Cardiac fibroblast (primary cell): ENCODE measurements at regions not wholly inside any gene's neighbourhood (a gene's known extent, or its start where the extent isn't known, plus 50 kb on each side); places are given as distances from the start of the nearest gene placed in this dataset.

Source experiments
- DNase-seq, 2 donors: peaks; one replicate each; pipeline versions ENCODE4 v3.0.0 to v3.0.0-alpha.2; 2010; ENCODE audit warnings: low read depth in 2 of 2
- H3K4me3 ChIP-seq, 2 donors: replicated peaks in 1 of 2; 1 replicate in 1 of 2; 2 replicates in 1 of 2; pipeline ENCODE4 v1.5.1; 2011; ENCODE audit warnings: low read depth in 2 of 2, low read length in 2 of 2, mild to moderate bottlenecking in 2 of 2, moderate library complexity in 1 of 2
- TF ChIP-seq, protein P1 (sequence below): IDR thresholded peaks from one replicate; pipeline ENCODE4 v1.5.1; 2011; ENCODE audit warnings: low read depth, mild to moderate bottlenecking, low read length, inconsistent platforms

DNA sequence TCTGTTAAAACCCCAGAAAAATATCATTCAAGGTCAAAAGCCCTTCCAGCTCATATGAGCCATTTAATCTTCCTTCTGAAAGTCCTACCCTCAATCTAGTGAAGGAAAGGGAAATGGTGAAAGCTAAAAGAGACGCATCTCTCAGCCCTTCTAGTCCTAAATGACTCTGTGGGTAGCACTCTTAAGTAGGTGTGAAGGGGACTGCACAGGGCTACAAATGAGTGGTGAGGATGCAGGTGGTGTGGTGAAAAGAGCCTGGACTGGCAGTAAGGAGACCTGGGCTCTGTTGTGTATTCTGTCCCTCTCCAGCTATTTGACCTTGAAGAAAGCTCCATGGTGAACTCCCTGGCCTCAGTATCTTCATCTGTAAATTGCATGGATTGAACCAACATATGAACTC is 671.8 kb upstream of the DIPK2B start:
- no peak overlapping the region for H3K4me3 ChIP-seq
- TF ChIP-seq, protein P1, sequence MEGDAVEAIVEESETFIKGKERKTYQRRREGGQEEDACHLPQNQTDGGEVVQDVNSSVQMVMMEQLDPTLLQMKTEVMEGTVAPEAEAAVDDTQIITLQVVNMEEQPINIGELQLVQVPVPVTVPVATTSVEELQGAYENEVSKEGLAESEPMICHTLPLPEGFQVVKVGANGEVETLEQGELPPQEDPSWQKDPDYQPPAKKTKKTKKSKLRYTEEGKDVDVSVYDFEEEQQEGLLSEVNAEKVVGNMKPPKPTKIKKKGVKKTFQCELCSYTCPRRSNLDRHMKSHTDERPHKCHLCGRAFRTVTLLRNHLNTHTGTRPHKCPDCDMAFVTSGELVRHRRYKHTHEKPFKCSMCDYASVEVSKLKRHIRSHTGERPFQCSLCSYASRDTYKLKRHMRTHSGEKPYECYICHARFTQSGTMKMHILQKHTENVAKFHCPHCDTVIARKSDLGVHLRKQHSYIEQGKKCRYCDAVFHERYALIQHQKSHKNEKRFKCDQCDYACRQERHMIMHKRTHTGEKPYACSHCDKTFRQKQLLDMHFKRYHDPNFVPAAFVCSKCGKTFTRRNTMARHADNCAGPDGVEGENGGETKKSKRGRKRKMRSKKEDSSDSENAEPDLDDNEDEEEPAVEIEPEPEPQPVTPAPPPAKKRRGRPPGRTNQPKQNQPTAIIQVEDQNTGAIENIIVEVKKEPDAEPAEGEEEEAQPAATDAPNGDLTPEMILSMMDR: no peak
- no peak for DNase-seq

DNA sequence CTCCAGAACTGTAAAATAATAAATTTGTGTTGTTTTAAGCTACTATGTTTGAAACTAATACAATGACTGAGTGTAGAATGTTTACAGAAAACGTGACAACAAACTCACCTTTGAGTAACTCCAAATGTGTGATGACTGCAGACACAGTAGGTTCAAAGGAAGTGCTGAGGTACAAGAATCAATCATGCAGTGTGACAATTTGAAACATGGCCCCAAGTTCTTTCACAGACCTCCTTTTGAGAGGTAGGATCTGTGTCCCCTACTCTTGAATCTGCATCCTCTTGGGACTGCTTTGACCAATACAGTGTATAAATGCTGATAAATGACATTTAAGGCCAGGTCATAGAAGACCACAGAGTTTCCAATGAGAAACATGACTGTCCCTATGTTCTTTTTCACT is 667.7 kb upstream of the DIPK2B start:
- TF ChIP-seq, protein P1: no peak
- DNase-seq: no peak
- H3K4me3 ChIP-seq: no peak overlapping the region

DNA sequence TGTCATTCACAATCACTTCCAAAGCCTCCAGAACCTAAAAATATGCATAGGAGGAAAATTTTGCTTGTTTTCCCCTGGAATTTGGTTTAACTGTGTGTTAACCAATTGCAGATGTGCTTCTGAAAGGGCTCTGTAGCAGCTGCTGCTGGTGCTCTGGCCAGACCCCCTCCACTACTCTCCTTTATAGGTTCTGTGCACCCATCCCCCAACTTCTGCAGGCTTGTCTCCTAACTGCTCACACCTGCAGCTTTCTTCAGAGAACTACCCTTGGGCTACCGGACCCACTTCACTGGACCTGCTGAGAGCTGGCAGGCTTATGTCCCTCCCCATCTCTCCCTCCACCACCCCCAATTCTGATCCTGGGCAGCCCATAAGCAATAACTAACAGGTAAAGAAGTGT is 662.1 kb upstream of the DIPK2B start:
- TF ChIP-seq, protein P1: no peak
- no peak for DNase-seq

DNA sequence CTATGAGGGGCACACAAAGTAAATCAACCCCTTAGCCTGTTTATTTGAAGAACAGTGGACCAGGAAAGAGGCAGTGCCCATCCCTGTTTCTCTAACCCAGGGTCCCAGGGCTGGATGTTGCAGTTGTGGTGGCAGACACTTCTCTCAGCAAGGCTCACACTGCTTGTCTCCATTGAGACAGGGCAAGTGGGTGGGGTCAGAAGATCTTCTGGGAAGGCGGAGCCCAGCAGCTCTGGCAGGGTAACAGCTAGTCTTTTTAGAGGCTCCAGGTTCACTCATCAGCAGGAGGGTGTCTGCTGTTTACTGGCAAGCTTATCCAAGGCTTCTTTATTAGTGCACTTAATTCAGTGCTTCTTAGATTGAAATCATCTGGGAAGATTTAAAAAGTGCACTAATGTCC is 659.8 kb upstream of the DIPK2B start:
- no peak for DNase-seq
- H3K4me3 ChIP-seq: no peak overlapping the region
- TF ChIP-seq, protein P1: no peak

More for the DNA sequence above, 662.1 kb upstream of the DIPK2B start:
- H3K4me3 ChIP-seq: no peak overlapping the region

DNA sequence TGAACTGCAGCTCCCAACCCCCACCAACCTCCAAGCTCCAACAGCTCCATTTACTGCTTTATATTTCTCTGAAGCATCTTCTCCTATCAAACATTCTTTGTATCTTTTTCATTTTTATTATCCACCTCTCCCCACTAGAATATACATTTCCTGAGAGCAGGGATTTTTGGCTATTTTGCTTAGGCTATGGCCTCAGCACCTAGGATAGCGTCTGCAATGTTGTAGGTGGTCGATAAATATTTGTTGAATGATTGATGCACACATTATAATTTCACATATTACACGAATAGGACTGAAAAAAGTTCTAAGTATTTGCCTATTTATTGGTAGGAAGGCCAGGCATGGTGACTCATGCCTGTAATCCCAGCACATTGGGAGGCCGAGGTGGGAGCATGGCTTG is 658.7 kb upstream of the DIPK2B start:
- no peak overlapping the region for H3K4me3 ChIP-seq
- no peak for DNase-seq
- TF ChIP-seq, protein P1: no peak

DNA sequence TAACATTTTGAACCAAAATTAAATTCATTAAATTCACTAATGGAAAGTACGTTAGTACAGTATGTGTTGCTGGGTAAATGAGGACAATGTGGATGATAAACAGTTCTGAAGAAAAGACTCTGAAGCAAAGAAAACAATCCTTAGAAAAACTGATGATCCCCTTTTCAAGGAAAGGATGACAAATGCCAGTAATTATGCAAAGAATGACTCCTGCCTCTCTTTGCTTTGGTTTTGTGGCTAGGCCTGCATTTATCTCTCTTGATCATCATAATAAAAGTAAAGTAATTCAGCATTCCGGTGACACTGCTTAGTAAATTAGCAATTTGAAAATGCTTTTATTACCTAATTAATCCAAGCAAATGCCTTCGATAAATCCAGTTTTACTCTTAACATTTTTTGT is 652.2 kb upstream of the DIPK2B start:
- H3K4me3 ChIP-seq: no peak overlapping the region
- TF ChIP-seq, protein P1: no peak
- peak in 1 of 2 donors; percentile 21 for DNase-seq

DNA sequence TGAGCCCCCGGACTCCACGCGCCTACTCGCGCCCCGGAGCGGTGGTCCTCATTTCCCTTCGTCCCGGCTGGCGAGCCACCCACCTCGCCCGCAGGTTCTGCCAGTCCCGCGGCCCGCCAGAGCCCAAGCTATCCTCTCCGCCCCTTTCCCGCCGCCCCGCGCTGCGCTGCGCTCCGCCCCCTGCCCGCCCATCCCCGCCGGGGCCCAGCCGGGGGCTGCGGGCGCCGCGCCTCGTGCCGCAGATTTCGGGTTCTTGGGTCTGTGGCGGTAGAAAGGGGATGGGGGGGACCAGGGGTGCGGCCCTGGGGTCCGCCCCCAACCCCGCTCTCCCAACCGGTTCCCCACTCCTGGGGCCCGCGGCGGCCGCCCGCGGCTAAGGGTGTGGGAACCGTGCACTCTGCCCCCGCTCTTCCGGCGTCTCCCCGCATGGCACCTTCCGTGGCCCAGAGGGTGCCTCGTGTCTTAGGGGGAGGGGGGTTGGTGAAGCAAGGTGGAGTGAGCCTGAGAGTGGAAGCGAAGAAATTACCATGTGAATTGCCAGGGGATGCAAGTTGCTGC is 650.8 kb upstream of the DIPK2B start:
- TF ChIP-seq, protein P1: no peak
- DNase-seq: no peak
- H3K4me3 ChIP-seq: peak overlapping the region; percentile 59 to 68
